H9 (cell line): ENCODE measurements at regions not wholly inside any gene's neighbourhood (a gene's known extent, or its start where the extent isn't known, plus 50 kb on each side); places are given as distances from the start of the nearest gene placed in this dataset.

Source experiments
- DNase-seq: peaks from one replicate; pipeline ENCODE4 v3.0.0-alpha.2; 2017
- H2AFZ ChIP-seq: one replicate; pipeline ENCODE4 v1.6.1; 2013; ENCODE audit warnings: mild to moderate bottlenecking, low read length, control low read depth, moderate library complexity
- H2AK5ac ChIP-seq: 2 replicates; pipeline ENCODE4 v1.6.1; 2013; ENCODE audit warnings: low read length, control low read depth, mixed read lengths; ENCODE audit not compliant: insufficient read length
- H2BK120ac ChIP-seq: one replicate; pipeline ENCODE4 v1.6.1; 2013; ENCODE audit warnings: low read depth, mild to moderate bottlenecking, low read length, control low read depth, inconsistent platforms; ENCODE audit not compliant: poor library complexity, severe bottlenecking
- H2BK12ac ChIP-seq: 2 replicates; pipeline ENCODE4 v1.6.1; 2013; ENCODE audit warnings: low read length, control low read depth, mixed read lengths, low read depth; ENCODE audit not compliant: insufficient read length
- H2BK15ac ChIP-seq: 2 replicates; pipeline ENCODE4 v1.6.1; 2013; ENCODE audit warnings: low read depth, low read length, control low read depth
- H2BK20ac ChIP-seq: one replicate; pipeline ENCODE4 v1.6.1; 2013; ENCODE audit warnings: low read depth, mild to moderate bottlenecking, low read length, control low read depth, inconsistent platforms; ENCODE audit not compliant: poor library complexity, severe bottlenecking
- H2BK5ac ChIP-seq: 2 replicates; pipeline ENCODE4 v1.6.1; 2013; ENCODE audit warnings: low read length, control low read depth, mixed read lengths; ENCODE audit not compliant: insufficient read length
- H3K14ac ChIP-seq: 2 replicates; pipeline ENCODE4 v1.6.1; 2013; ENCODE audit warnings: low read length, control low read depth; ENCODE audit not compliant: insufficient read depth
- H3K18ac ChIP-seq: 2 replicates; pipeline ENCODE4 v1.6.1; 2013; ENCODE audit warnings: low read depth, mild to moderate bottlenecking, mixed read lengths, low read length, control low read depth; ENCODE audit not compliant: insufficient read length
- H3K23ac ChIP-seq: 2 replicates; pipeline ENCODE4 v1.6.1; 2013; ENCODE audit warnings: low read length, control low read depth, mixed read lengths, low read depth; ENCODE audit not compliant: insufficient read length
- H3K23me2 ChIP-seq: 2 replicates; pipeline ENCODE4 v1.6.1; 2013; ENCODE audit warnings: low read depth, mild to moderate bottlenecking, mixed read lengths, low read length, control low read depth; ENCODE audit not compliant: insufficient read length, poor library complexity, severe bottlenecking
- H3K27ac ChIP-seq: 2 replicates; pipeline ENCODE4 v1.5.1; 2013; ENCODE audit warnings: low read length, control low read depth, mixed read lengths, low read depth; ENCODE audit not compliant: insufficient read length
- H3K27me3 ChIP-seq: 2 replicates; pipeline ENCODE4 v1.6.1; 2013; ENCODE audit warnings: low read length, control low read depth, inconsistent platforms; ENCODE audit not compliant: insufficient read depth
- H3K4ac ChIP-seq: 2 replicates; pipeline ENCODE4 v1.6.1; 2013; ENCODE audit warnings: low read depth, mild to moderate bottlenecking, control low read depth, inconsistent platforms, low read length, moderate library complexity
- H3K4me1 ChIP-seq: 2 replicates; pipeline ENCODE4 v1.6.1; 2013; ENCODE audit warnings: low read length, control low read depth, inconsistent platforms; ENCODE audit not compliant: insufficient read depth
- H3K4me2 ChIP-seq: 2 replicates; pipeline ENCODE4 v1.6.1; 2013; ENCODE audit warnings: low read length, control low read depth, mixed read lengths; ENCODE audit not compliant: insufficient read length, insufficient read depth
- H3K56ac ChIP-seq: 2 replicates; pipeline ENCODE4 v1.6.1; 2013; ENCODE audit warnings: low read depth, mild to moderate bottlenecking, mixed read lengths, low read length, control low read depth; ENCODE audit not compliant: insufficient read length
- H3K79me1 ChIP-seq: 2 replicates; pipeline ENCODE4 v1.6.1; 2013; ENCODE audit warnings: low read depth, mild to moderate bottlenecking, moderate library complexity, low read length, control low read depth, inconsistent platforms; ENCODE audit not compliant: insufficient read depth, poor library complexity, severe bottlenecking
- H3K79me2 ChIP-seq: 2 replicates; pipeline ENCODE4 v1.6.1; 2013; ENCODE audit warnings: low read length, control low read depth, inconsistent platforms; ENCODE audit not compliant: insufficient read depth
- H3K9ac ChIP-seq: 2 replicates; pipeline ENCODE4 v1.6.1; 2013; ENCODE audit warnings: low read length, control low read depth, mixed read lengths; ENCODE audit not compliant: insufficient read length; ENCODE audit errors: extremely low read depth
- H3K9me3 ChIP-seq: one replicate; pipeline ENCODE4 v1.6.1; 2013; ENCODE audit warnings: low read depth, low read length, inconsistent platforms; ENCODE audit not compliant: control insufficient read depth
- H3T11ph ChIP-seq: one replicate; pipeline ENCODE4 v1.6.1; 2013; ENCODE audit warnings: mild to moderate bottlenecking, low read length, control low read depth, inconsistent platforms
- H4K20me1 ChIP-seq: one replicate; pipeline ENCODE4 v1.6.1; 2013; ENCODE audit not compliant: control insufficient read depth, insufficient read length, insufficient read depth
- H4K5ac ChIP-seq: 2 replicates; pipeline ENCODE4 v1.6.1; 2013; ENCODE audit warnings: low read depth, mild to moderate bottlenecking, mixed read lengths, low read length, control low read depth; ENCODE audit not compliant: insufficient read length
- H4K8ac ChIP-seq: replicated peaks from 2 replicates; pipeline ENCODE4 v1.6.1; 2013; ENCODE audit warnings: low read length, control low read depth, mixed read lengths, low read depth; ENCODE audit not compliant: insufficient read length
- H4K91ac ChIP-seq: 2 replicates; pipeline ENCODE4 v1.6.1; 2013; ENCODE audit warnings: low read depth, mild to moderate bottlenecking, moderate library complexity, mixed read lengths, low read length, control low read depth; ENCODE audit not compliant: insufficient read length
- H3K27ac Mint-ChIP-seq, 3 experiments: 2 replicates in 2 of 3; 3 replicates in 1 of 3; pipeline ENCODE4 v1.8.0; 2020 to 2021; ENCODE audit warnings: mixed read lengths in 3 of 3, mild to moderate bottlenecking in 1 of 3, moderate library complexity in 1 of 3
- H3K27me3 Mint-ChIP-seq: 2 replicates; pipeline ENCODE4 v1.8.0; 2021; ENCODE audit warnings: low read depth, mild to moderate bottlenecking, moderate library complexity, mixed read lengths
- H3K36me3 Mint-ChIP-seq, 3 experiments: 2 replicates in 2 of 3; 3 replicates in 1 of 3; pipeline ENCODE4 v1.8.0; 2020 to 2021; ENCODE audit warnings: low read depth in 3 of 3, mixed read lengths in 3 of 3; ENCODE audit not compliant: insufficient read depth in 1 of 3
- H3K4me1 Mint-ChIP-seq, 2 experiments: 2 replicates each; pipeline ENCODE4 v1.8.0; 2020; ENCODE audit warnings: mixed read lengths in 2 of 2
- H3K4me3 Mint-ChIP-seq, 2 experiments: 2 replicates in 1 of 2; 3 replicates in 1 of 2; pipeline ENCODE4 v1.8.0; 2020 to 2021; ENCODE audit warnings: mild to moderate bottlenecking in 2 of 2, mixed read lengths in 2 of 2, moderate library complexity in 1 of 2
- H3K9me3 Mint-ChIP-seq, 2 experiments: 2 replicates in 1 of 2; 3 replicates in 1 of 2; pipeline ENCODE4 v1.8.0; 2020; ENCODE audit warnings: mild to moderate bottlenecking in 2 of 2, mixed read lengths in 2 of 2, moderate library complexity in 1 of 2
- WGBS: extraction: QIAGEN DNeasy Blood & Tissue Kit; methylation state at CpG from one replicate; pipeline ENCODE4 v1.1.7; 2013; ENCODE audit warnings: missing lambda C conversion rate, low lambda C conversion rate, mixed read lengths; ENCODE audit not compliant: insufficient read length; ENCODE audit errors: extremely low coverage; 5-methylcytosine and 5-hydroxymethylcytosine counted together
- TF ChIP-seq, protein P1 (sequence below): fragments of 200-600 bp; sonication (generic); conservative IDR thresholded peaks from 3 replicates; pipeline ENCODE4 v1.8.0; 2021; ENCODE audit warnings: antibody characterized with exemption, mild to moderate bottlenecking

DNA sequence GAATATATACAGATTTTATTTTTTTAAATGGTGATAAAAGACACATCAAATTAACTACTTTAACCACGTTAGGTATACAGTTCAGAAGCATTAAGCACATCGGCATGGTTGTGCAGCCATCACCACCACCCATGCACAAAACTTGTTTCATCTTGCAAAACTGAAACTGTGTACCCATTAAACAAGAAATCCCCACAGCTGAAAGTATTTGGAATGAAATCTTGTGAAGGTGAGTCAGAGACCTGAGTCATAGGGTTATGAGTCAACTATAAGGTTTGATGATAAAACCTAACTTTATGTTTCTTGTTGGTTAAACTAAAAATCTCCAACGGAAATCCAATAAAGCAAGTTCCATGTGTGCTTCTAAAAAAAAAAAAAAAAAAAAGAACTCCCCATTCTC, 561.6 kb upstream of the PSMD7 start:
- DNase-seq, result no peak
- H3K36me3 Mint-ChIP-seq, result peaks cover 3 to 26% (median 11%) of the 10 kb centered on the region in 3 experiments; a peak in 6 of 7 replicates
- no peak overlapping the region for H2BK12ac ChIP-seq
- H3K79me1 ChIP-seq, result no peaks in the 10 kb centered on the region
- H3K9me3 ChIP-seq, result no peaks in the 10 kb centered on the region
- no peak overlapping the region for H2AFZ ChIP-seq
- H4K20me1 ChIP-seq, result no peaks in the 10 kb centered on the region
- H3K79me2 ChIP-seq, result no peaks in the 10 kb centered on the region
- no peak overlapping the region for H2BK20ac ChIP-seq
- no peak overlapping the region for H4K8ac ChIP-seq
- no peaks in the 10 kb centered on the region for H3K4me1 ChIP-seq
- no peak overlapping the region for H4K91ac ChIP-seq
- no peak overlapping the region for H3K23ac ChIP-seq
- no peak overlapping the region for H3K27ac Mint-ChIP-seq
- H2BK15ac ChIP-seq, result no peak overlapping the region
- no peak overlapping the region for H3K9ac ChIP-seq
- TF ChIP-seq, protein P1, sequence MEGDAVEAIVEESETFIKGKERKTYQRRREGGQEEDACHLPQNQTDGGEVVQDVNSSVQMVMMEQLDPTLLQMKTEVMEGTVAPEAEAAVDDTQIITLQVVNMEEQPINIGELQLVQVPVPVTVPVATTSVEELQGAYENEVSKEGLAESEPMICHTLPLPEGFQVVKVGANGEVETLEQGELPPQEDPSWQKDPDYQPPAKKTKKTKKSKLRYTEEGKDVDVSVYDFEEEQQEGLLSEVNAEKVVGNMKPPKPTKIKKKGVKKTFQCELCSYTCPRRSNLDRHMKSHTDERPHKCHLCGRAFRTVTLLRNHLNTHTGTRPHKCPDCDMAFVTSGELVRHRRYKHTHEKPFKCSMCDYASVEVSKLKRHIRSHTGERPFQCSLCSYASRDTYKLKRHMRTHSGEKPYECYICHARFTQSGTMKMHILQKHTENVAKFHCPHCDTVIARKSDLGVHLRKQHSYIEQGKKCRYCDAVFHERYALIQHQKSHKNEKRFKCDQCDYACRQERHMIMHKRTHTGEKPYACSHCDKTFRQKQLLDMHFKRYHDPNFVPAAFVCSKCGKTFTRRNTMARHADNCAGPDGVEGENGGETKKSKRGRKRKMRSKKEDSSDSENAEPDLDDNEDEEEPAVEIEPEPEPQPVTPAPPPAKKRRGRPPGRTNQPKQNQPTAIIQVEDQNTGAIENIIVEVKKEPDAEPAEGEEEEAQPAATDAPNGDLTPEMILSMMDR, result no peak
- no peak overlapping the region for H3K18ac ChIP-seq
- H2AK5ac ChIP-seq, result no peak overlapping the region
- H2BK5ac ChIP-seq, result no peak overlapping the region
- no peak overlapping the region for H4K5ac ChIP-seq
- H3K4me2 ChIP-seq, result no peak overlapping the region
- no peak overlapping the region for H3K56ac ChIP-seq
- no peak overlapping the region for H3K4ac ChIP-seq
- H3K27ac ChIP-seq, result no peak overlapping the region
- H3K14ac ChIP-seq, result no peak overlapping the region
- whole genome bisulfite sequencing, result no CpG with 5 or more reads among the region's 3 CpGs
- H3K27me3 ChIP-seq, result no peaks in the 10 kb centered on the region
- no peak overlapping the region for H3T11ph ChIP-seq
- H3K23me2 ChIP-seq, result no peaks in the 10 kb centered on the region
- peaks cover 25 to 29% of the 10 kb centered on the region in 2 experiments for H3K9me3 Mint-ChIP-seq
- no peaks in the 10 kb centered on the region; the same call in 1 of the 2 replicates for H3K27me3 Mint-ChIP-seq
- H2BK120ac ChIP-seq, result no peak overlapping the region
- no peaks in the 10 kb centered on the region for H3K4me1 Mint-ChIP-seq
- H3K4me3 Mint-ChIP-seq, result no peak overlapping the region
